CD14-positive monocyte (primary cell): ENCODE measurements at regions not wholly inside any gene's neighbourhood (a gene's known extent, or its start where the extent isn't known, plus 50 kb on each side); places are given as distances from the start of the nearest gene placed in this dataset.
A peak's percentile ranks its signal among the peaks of the same experiment; 100 is the strongest.

Experiments used
- DNase-seq, 3 donors: peaks; one replicate each; pipeline ENCODE4 v3.0.0-alpha.2; 2011 to 2022
- H2AFZ ChIP-seq: 2 replicates; pipeline ENCODE4 v1.6.0; 2012; ENCODE audit warnings: mild to moderate bottlenecking, low read depth, low read length, inconsistent platforms; ENCODE audit not compliant: insufficient read depth, poor library complexity, severe bottlenecking
- H3K27ac ChIP-seq, 2 donors: 1 replicate in 1 of 2; 2 replicates in 1 of 2; pipeline ENCODE4 v1.5.1; 2012 to 2013; ENCODE audit warnings: low read length in 2 of 2, control low read depth in 1 of 2, inconsistent platforms in 1 of 2, low read depth in 1 of 2, mild to moderate bottlenecking in 1 of 2
- H3K27me3 ChIP-seq, 2 donors: one replicate each; pipeline versions ENCODE4 v1.6.0 to v1.6.1; 2011 to 2013; ENCODE audit warnings: low read length in 2 of 2; ENCODE audit not compliant: control insufficient read depth in 2 of 2, insufficient read depth in 2 of 2
- H3K36me3 ChIP-seq, 2 donors: replicated peaks in 1 of 2; 1 replicate in 1 of 2; 2 replicates in 1 of 2; pipeline versions ENCODE4 v1.5.1 to v1.6.1; 2012 to 2013; ENCODE audit warnings: low read length in 2 of 2, control low read depth in 1 of 2, inconsistent platforms in 1 of 2, mild to moderate bottlenecking in 1 of 2; ENCODE audit not compliant: insufficient read depth in 2 of 2, control insufficient read depth in 1 of 2
- H3K4me1 ChIP-seq, 2 donors: 1 replicate in 1 of 2; 2 replicates in 1 of 2; pipeline versions ENCODE4 v1.5.1 to v1.6.1; 2012 to 2013; ENCODE audit warnings: low read length in 2 of 2, control low read depth in 1 of 2, inconsistent platforms in 1 of 2, mild to moderate bottlenecking in 1 of 2, moderate library complexity in 1 of 2; ENCODE audit not compliant: insufficient read depth in 2 of 2, control insufficient read depth in 1 of 2
- H3K4me2 ChIP-seq: replicated peaks from 2 replicates; pipeline ENCODE3; 2012; ENCODE audit warnings: low read length, moderate library complexity, mild to moderate bottlenecking; ENCODE audit not compliant: poor library complexity, severe bottlenecking; ENCODE audit errors: extremely low read depth
- H3K4me3 ChIP-seq, 3 experiments: fragments of 200-600 bp in 1 of 3; sonication (generic) in 1 of 3; replicated peaks in 1 of 3; 1 replicate in 2 of 3; 2 replicates in 1 of 3; pipeline ENCODE4 v1.5.1; 2011 to 2013; ENCODE audit warnings: low read length in 3 of 3, mild to moderate bottlenecking in 3 of 3, control low read depth in 2 of 3, low read depth in 2 of 3, inconsistent platforms in 1 of 3, moderate library complexity in 1 of 3
- H3K79me2 ChIP-seq: 2 replicates; pipeline ENCODE4 v1.6.0; 2012; ENCODE audit warnings: mild to moderate bottlenecking, control low read depth, inconsistent platforms, low read length, moderate library complexity; ENCODE audit not compliant: insufficient read depth
- H3K9ac ChIP-seq: 2 replicates; pipeline ENCODE4 v1.6.0; 2017; ENCODE audit warnings: low read length, mild to moderate bottlenecking; ENCODE audit not compliant: insufficient read depth, poor library complexity, severe bottlenecking
- H3K9me3 ChIP-seq, 2 donors: replicated peaks in 1 of 2; 1 replicate in 1 of 2; 2 replicates in 1 of 2; pipeline versions ENCODE4 v1.5.1 to v1.6.1; 2012 to 2013; ENCODE audit warnings: low read length in 2 of 2, control low read depth in 1 of 2; ENCODE audit not compliant: control insufficient read depth in 1 of 2, insufficient read depth in 1 of 2
- H4K20me1 ChIP-seq: 2 replicates; pipeline ENCODE4 v1.6.0; 2012; ENCODE audit warnings: mild to moderate bottlenecking, low read length, control low read depth, moderate library complexity; ENCODE audit not compliant: insufficient read depth
- H3K27ac Mint-ChIP-seq, 7 donors: one replicate each; pipeline ENCODE4 v1.8.0; 2020; ENCODE audit warnings: mild to moderate bottlenecking in 7 of 7, mixed read lengths in 7 of 7, moderate library complexity in 6 of 7, inconsistent platforms in 2 of 7
- H3K27me3 Mint-ChIP-seq, 3 donors: one replicate each; pipeline ENCODE4 v1.8.0; 2021 to 2022; ENCODE audit warnings: low read depth in 3 of 3, mild to moderate bottlenecking in 3 of 3, mixed read lengths in 3 of 3, moderate library complexity in 3 of 3, inconsistent platforms in 1 of 3
- H3K36me3 Mint-ChIP-seq, 2 donors: one replicate each; pipeline ENCODE4 v1.8.0; 2020; ENCODE audit warnings: mixed read lengths in 2 of 2, inconsistent platforms in 1 of 2, mild to moderate bottlenecking in 1 of 2
- H3K4me1 Mint-ChIP-seq: one replicate; pipeline ENCODE4 v1.8.0; 2020; ENCODE audit warnings: mild to moderate bottlenecking, mixed read lengths
- H3K4me3 Mint-ChIP-seq, 2 donors: one replicate each; pipeline ENCODE4 v1.8.0; 2020; ENCODE audit warnings: mild to moderate bottlenecking in 2 of 2, mixed read lengths in 2 of 2, moderate library complexity in 1 of 2
- H3K9me3 Mint-ChIP-seq, 7 donors: one replicate each; pipeline ENCODE4 v1.8.0; 2020 to 2022; ENCODE audit warnings: mixed read lengths in 7 of 7, mild to moderate bottlenecking in 6 of 7, moderate library complexity in 6 of 7, inconsistent platforms in 2 of 7
- WGBS: methylation state at CpG from one replicate; pipeline ENCODE4 v1.1.5; 2013; ENCODE audit warnings: missing lambda C conversion rate; ENCODE audit not compliant: insufficient coverage; 5-methylcytosine and 5-hydroxymethylcytosine counted together
- intact Hi-C, 2 donors: fragments of 100-400 bp; cut with micrococcal nuclease; formaldehyde crosslinking; loops; one replicate each; pipeline versions ENCODE4 v1.15.0 to v1.15.1; 2023
- TF ChIP-seq, protein P1 (sequence below): fragments of 200-600 bp; IDR thresholded peaks from one replicate; pipeline ENCODE4 v1.8.0; 2022; ENCODE audit warnings: antibody characterized with exemption, mild to moderate bottlenecking

DNA sequence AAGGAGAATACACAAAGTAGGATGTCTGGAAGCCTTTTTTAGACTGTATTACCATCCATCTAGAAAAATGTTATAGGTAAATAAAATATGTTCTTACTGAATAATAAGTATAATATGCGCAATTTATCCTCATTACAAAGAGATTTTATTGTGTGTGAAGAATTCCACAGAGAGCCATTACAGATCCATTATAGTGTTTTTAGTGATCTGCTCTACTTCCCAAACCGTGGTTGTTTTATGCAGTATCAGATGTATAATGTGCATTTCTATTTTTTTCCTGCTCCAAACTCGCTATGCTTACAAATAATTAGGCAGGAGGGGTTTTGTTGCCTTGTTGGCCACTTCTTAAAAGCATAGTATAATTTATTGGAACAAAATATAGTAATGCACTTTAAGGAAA, 447.8 kb downstream of the USP25 start:
- TF ChIP-seq, protein P1, sequence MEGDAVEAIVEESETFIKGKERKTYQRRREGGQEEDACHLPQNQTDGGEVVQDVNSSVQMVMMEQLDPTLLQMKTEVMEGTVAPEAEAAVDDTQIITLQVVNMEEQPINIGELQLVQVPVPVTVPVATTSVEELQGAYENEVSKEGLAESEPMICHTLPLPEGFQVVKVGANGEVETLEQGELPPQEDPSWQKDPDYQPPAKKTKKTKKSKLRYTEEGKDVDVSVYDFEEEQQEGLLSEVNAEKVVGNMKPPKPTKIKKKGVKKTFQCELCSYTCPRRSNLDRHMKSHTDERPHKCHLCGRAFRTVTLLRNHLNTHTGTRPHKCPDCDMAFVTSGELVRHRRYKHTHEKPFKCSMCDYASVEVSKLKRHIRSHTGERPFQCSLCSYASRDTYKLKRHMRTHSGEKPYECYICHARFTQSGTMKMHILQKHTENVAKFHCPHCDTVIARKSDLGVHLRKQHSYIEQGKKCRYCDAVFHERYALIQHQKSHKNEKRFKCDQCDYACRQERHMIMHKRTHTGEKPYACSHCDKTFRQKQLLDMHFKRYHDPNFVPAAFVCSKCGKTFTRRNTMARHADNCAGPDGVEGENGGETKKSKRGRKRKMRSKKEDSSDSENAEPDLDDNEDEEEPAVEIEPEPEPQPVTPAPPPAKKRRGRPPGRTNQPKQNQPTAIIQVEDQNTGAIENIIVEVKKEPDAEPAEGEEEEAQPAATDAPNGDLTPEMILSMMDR, result no peak
- H3K27ac ChIP-seq, result no peak overlapping the region
- no peak overlapping the region for H2AFZ ChIP-seq
- no CpG with 5 or more reads among the region's 3 CpGs for WGBS
- no peaks in the 10 kb centered on the region for H3K9me3 ChIP-seq
- peaks cover 17% of the 10 kb centered on the region for H3K4me1 Mint-ChIP-seq
- no peak overlapping the region for H3K27ac Mint-ChIP-seq
- H4K20me1 ChIP-seq, result no peaks in the 10 kb centered on the region
- no peak overlapping the region for H3K4me2 ChIP-seq
- H3K4me3 Mint-ChIP-seq, result no peak overlapping the region
- H3K4me1 ChIP-seq, result peaks cover 16% of the 10 kb centered on the region in 2 donors
- H3K36me3 Mint-ChIP-seq, result no peaks in the 10 kb centered on the region
- peaks cover 0 to 7% (median 0%) of the 10 kb centered on the region in 7 donors for H3K9me3 Mint-ChIP-seq
- H3K9ac ChIP-seq, result no peak overlapping the region
- DNase-seq, result no peak
- H3K36me3 ChIP-seq, result no peaks in the 10 kb centered on the region
- intact Hi-C loops, result no loop called here
- H3K4me3 ChIP-seq, result no peak overlapping the region
- no peaks in the 10 kb centered on the region for H3K27me3 Mint-ChIP-seq
- no peaks in the 10 kb centered on the region for H3K27me3 ChIP-seq
- H3K79me2 ChIP-seq, result no peaks in the 10 kb centered on the region

DNA sequence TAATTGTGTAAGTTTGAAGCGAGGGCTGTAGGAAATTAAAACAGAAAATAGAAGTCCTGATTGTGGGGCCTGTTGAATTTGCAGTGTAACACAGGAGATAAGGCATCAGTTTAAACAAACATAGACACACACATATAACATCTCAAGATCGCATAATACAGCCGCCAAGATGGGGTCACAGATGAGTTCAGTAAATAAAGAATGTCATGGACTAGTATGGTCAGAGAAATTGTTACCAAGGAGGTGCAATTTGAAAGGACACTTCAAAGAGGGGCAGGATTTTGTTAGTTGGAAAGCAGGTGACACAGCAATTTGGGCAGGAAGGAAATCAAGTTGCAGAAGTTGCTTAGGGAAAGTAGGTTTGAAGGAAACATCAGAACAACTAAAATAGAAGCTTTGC, 450.0 kb downstream of the USP25 start:
- Histone ChIP-seq H3K9me3 (no peaks in the 10 kb centered on the region), H3K4me1 (peaks cover 16% of the 10 kb centered on the region in 2 donors), H3K9ac (peak overlapping the region; percentile 11), H3K36me3 (no peaks in the 10 kb centered on the region), H3K4me3 (peak overlapping the region in 1 of 3 experiments; percentile 32), H2AFZ (peak overlapping the region; percentile 41), H3K4me2 (peak overlapping the region; percentile 50), H3K27me3 (no peaks in the 10 kb centered on the region), H4K20me1 (no peaks in the 10 kb centered on the region), H3K27ac (peak overlapping the region in 1 of 2 donors; percentile 48), H3K79me2 (no peaks in the 10 kb centered on the region)
- Mint-ChIP-seq H3K4me3 (peak overlapping the region in 1 of 2 donors; percentile 76), H3K27ac (peak overlapping the region in 3 of 7 donors; percentile 16 to 49 (median 25)), H3K9me3 (peaks cover 0 to 4% (median 0%) of the 10 kb centered on the region in 7 donors), H3K4me1 (peaks cover 17% of the 10 kb centered on the region), H3K27me3 (peaks cover 0 to 3% (median 0%) of the 10 kb centered on the region in 3 donors), H3K36me3 (no peaks in the 10 kb centered on the region)
- WGBS, result 20% methylated on average over 1 of the region's 3 CpGs
- intact Hi-C loops, result no loop called here
- no peak for DNase-seq
- TF ChIP-seq, protein P1, result no peak
